Psoas muscle (tissue), 7 donors: ENCODE measurements at regions not wholly inside any gene's neighbourhood (a gene's known extent, or its start where the extent isn't known, plus 50 kb on each side); places are given as distances from the start of the nearest gene placed in this dataset.

Experiments
- ATAC-seq, 4 donors: fragments of 200-7000 bp; cut with Tn5 transposase; one replicate each; pipeline ENCODE4 v1.9.1; 2020; ENCODE audit warnings: moderate library complexity in 3 of 4, mild to moderate bottlenecking in 2 of 4
- DNase-seq, 2 donors: peaks; one replicate each; pipeline ENCODE4 v3.0.0-alpha.2; 2020
- H3K27ac ChIP-seq: fragments of 200-600 bp; one replicate; pipeline ENCODE4 v1.8.0; 2022
- H3K27me3 ChIP-seq, 3 donors: fragments of 200-600 bp in 1 of 3; one replicate each; pipeline versions ENCODE4 v1.6.1 to v1.8.0; 2013 to 2022; ENCODE audit warnings: low read length in 2 of 3, mild to moderate bottlenecking in 2 of 3, moderate library complexity in 1 of 3; ENCODE audit not compliant: insufficient read depth in 3 of 3
- H3K36me3 ChIP-seq, 2 donors: fragments of 200-600 bp in 1 of 2; one replicate each; pipeline versions ENCODE4 v1.6.1 to v1.8.0; 2013 to 2022; ENCODE audit warnings: low read depth in 1 of 2, mild to moderate bottlenecking in 1 of 2, moderate library complexity in 1 of 2; ENCODE audit not compliant: insufficient read depth in 1 of 2
- H3K4me1 ChIP-seq: fragments of 200-600 bp; one replicate; pipeline ENCODE4 v1.8.0; 2022
- H3K4me3 ChIP-seq: fragments of 200-600 bp; one replicate; pipeline ENCODE4 v1.8.0; 2022; ENCODE audit warnings: mild to moderate bottlenecking
- H3K9me3 ChIP-seq: fragments of 200-600 bp; one replicate; pipeline ENCODE4 v1.8.0; 2022
- CTCF ChIP-seq: fragments of 200-600 bp; IDR thresholded peaks from one replicate; pipeline ENCODE4 v1.8.0; 2022; ENCODE audit warnings: antibody characterized with exemption
- WGBS, 3 donors: extraction: QIAGEN DNeasy Blood & Tissue Kit; methylation state at CpG; one replicate each; pipeline versions ENCODE4 v1.1.6 to v1.1.7; 2013; 5-methylcytosine and 5-hydroxymethylcytosine counted together
- intact Hi-C, 2 donors: fragments of 100-400 bp; cut with DNase I; formaldehyde crosslinking; loops; one replicate each; pipeline versions ENCODE4 v1.11.0 to v1.14.2; 2022
- donor health status: healthy with polysubstance abuse.
- donor health status: DM: no; HTN: no; CAD: no; lungs with moderate emphysema.
- donor health status: Bipolar disorder and iron deficiency.
- donor health status: healthy.
- donor health status: DM: yes; HTN: yes; CAD: no.
- donor health status: DM: no; HTN: no; CAD: no.
- donor health status: DM: yes; HTN: yes; CAD: no.

GRCh38 chr2:155695505-155695904 is 637.0 kb downstream of the NR4A2 start:
- Histone ChIP-seq H3K27ac (no peak overlapping the region), H3K36me3 (no peaks in the 10 kb centered on the region), H3K4me3 (no peak overlapping the region), H3K4me1 (no peaks in the 10 kb centered on the region), H3K9me3 (no peaks in the 10 kb centered on the region), H3K27me3 (no peaks in the 10 kb centered on the region)
- DNase-seq = no peak
- intact Hi-C loops = no loop called here
- no peak for ATAC-seq
- no peak for TF ChIP-seq CTCF
- WGBS, 3 donors = 87 to 88% (median 87%) methylated on average over 2 of the region's 2 CpGs

GRCh38 chr2:155692856-155693255 is 639.7 kb downstream of the NR4A2 start:
- TF ChIP-seq CTCF = no peak

GRCh38 chr2:155692106-155692505 is 640.4 kb downstream of the NR4A2 start:
- intact Hi-C loops = no loop called here
- no peak overlapping the region for H3K27ac ChIP-seq

More at GRCh38 chr2:155692856-155693255, 639.7 kb downstream of the NR4A2 start:
- DNase-seq (no peak), ATAC-seq (no peak)
- H3K27ac ChIP-seq = no peak overlapping the region
- H3K36me3 ChIP-seq = no peaks in the 10 kb centered on the region
- H3K4me1 ChIP-seq = no peaks in the 10 kb centered on the region
- intact Hi-C loops = no loop called here
- H3K27me3 ChIP-seq = no peaks in the 10 kb centered on the region
- no peak overlapping the region for H3K4me3 ChIP-seq
- H3K9me3 ChIP-seq = no peaks in the 10 kb centered on the region

GRCh38 chr2:155690785-155691184 is 641.7 kb downstream of the NR4A2 start:
- no peaks in the 10 kb centered on the region for H3K4me1 ChIP-seq
- TF ChIP-seq CTCF = no peak
- no peak for DNase-seq
- H3K36me3 ChIP-seq = no peaks in the 10 kb centered on the region
- H3K9me3 ChIP-seq = no peaks in the 10 kb centered on the region
- no peak for ATAC-seq
- no peak overlapping the region for H3K27ac ChIP-seq
- H3K27me3 ChIP-seq = no peaks in the 10 kb centered on the region
- intact Hi-C loops = no loop called here
- H3K4me3 ChIP-seq = no peak overlapping the region
- 76 to 90% (median 81%) methylated on average over 2 of the region's 2 CpGs for WGBS, 3 donors

More at GRCh38 chr2:155692106-155692505, 640.4 kb downstream of the NR4A2 start:
- ATAC-seq (no peak), DNase-seq (no peak)
- H3K4me1 ChIP-seq = no peaks in the 10 kb centered on the region
- TF ChIP-seq CTCF = no peak
- H3K27me3 ChIP-seq = no peaks in the 10 kb centered on the region
- H3K9me3 ChIP-seq = no peaks in the 10 kb centered on the region
- H3K36me3 ChIP-seq = no peaks in the 10 kb centered on the region
- H3K4me3 ChIP-seq = no peak overlapping the region

- no peak for DNase-seq
- no peaks in the 10 kb centered on the region for H3K36me3 ChIP-seq
- H3K4me3 ChIP-seq = no peak overlapping the region
- intact Hi-C loops = no loop called here
- no peaks in the 10 kb centered on the region for H3K4me1 ChIP-seq
- no peak for ATAC-seq
- TF ChIP-seq CTCF = no peak
- H3K27ac ChIP-seq = no peak overlapping the region
- no peaks in the 10 kb centered on the region for H3K27me3 ChIP-seq
- H3K9me3 ChIP-seq = no peaks in the 10 kb centered on the region
- 32 to 44% (median 38%) methylated on average over 4 of the region's 4 CpGs for WGBS, 3 donors
Observed at GRCh38 chr2:155689791-155690190, 642.7 kb downstream of the NR4A2 start.
